Osteoblast (primary cell): ENCODE measurements at regions not wholly inside any gene's neighbourhood (a gene's known extent, or its start where the extent isn't known, plus 50 kb on each side); places are given as distances from the start of the nearest gene placed in this dataset.
"Not testable (repeated sequence)": the region's sequence is repeated elsewhere in the genome, so short reads cannot be mapped to it uniquely, and the experiment has no call there.

Experiments used
- DNase-seq: peaks from one replicate; pipeline ENCODE4 v3.0.0; 2011; ENCODE audit warnings: low spot score, mixed read lengths; ENCODE audit not compliant: insufficient read length; ENCODE audit errors: missing footprints
- H2AFZ ChIP-seq: 2 replicates; pipeline ENCODE4 v1.6.0; 2011; ENCODE audit warnings: mild to moderate bottlenecking, low read length
- H3K27ac ChIP-seq: 2 replicates; pipeline ENCODE4 v1.5.1; 2011; ENCODE audit warnings: mild to moderate bottlenecking, low read depth, low read length, moderate library complexity
- H3K27me3 ChIP-seq: 2 replicates; pipeline ENCODE4 v1.6.0; 2012; ENCODE audit warnings: mild to moderate bottlenecking, control low read depth, inconsistent platforms, low read length, moderate library complexity; ENCODE audit not compliant: insufficient read depth
- H3K36me3 ChIP-seq: 2 replicates; pipeline ENCODE4 v1.5.1; 2011; ENCODE audit warnings: mild to moderate bottlenecking, low read length, control low read depth, moderate library complexity; ENCODE audit not compliant: insufficient read depth
- H3K4me1 ChIP-seq: 2 replicates; pipeline ENCODE4 v1.5.1; 2011; ENCODE audit warnings: mild to moderate bottlenecking, low read length, control low read depth, moderate library complexity; ENCODE audit not compliant: insufficient read depth
- H3K4me2 ChIP-seq: 2 replicates; pipeline ENCODE4 v1.6.0; 2011; ENCODE audit warnings: mild to moderate bottlenecking, low read length; ENCODE audit not compliant: insufficient read depth
- H3K4me3 ChIP-seq: fragments of 200-600 bp; sonication (generic); 3 replicates; pipeline ENCODE4 v1.5.1; 2012; ENCODE audit warnings: mild to moderate bottlenecking, low read length, inconsistent platforms; ENCODE audit not compliant: insufficient read depth
- H3K79me2 ChIP-seq: 2 replicates; pipeline ENCODE4 v1.6.0; 2012; ENCODE audit warnings: mild to moderate bottlenecking, low read length, control low read depth, inconsistent platforms; ENCODE audit not compliant: insufficient read depth
- H3K9me3 ChIP-seq: 2 replicates; pipeline ENCODE4 v1.5.1; 2011; ENCODE audit warnings: low read depth, low read length, control low read depth
- H4K20me1 ChIP-seq: 2 replicates; pipeline ENCODE4 v1.6.0; 2012; ENCODE audit warnings: mild to moderate bottlenecking, low read length, control low read depth; ENCODE audit not compliant: insufficient read depth
- TF ChIP-seq, protein P1 (sequence below): IDR thresholded peaks from 2 replicates; pipeline ENCODE4 v1.5.1; 2011; ENCODE audit warnings: mild to moderate bottlenecking, low read depth, low read length, moderate library complexity; ENCODE audit errors: extremely low read depth

DNA sequence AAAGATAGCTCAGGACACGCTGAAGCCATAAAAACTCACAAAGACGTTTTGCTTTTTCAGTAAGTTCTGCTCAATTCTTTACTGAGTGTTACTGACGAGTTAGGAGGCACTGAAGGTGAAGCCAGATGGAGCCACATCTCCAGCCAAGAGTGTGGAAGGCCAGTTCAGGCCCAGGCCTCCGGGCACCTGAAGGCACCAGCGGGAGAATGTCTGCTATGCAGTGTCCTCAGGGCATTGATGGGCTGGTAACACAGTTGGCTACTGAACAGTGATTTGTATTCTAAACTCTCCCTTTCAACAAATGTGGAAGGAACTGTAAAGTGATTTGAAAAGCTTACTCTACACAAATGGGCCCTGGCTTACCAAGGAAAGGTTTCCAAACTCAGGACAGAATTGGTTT lies 64.8 kb upstream of the SVIL start:
- Histone ChIP-seq H3K36me3 (no peaks in the 10 kb centered on the region), H3K27me3 (no peaks in the 10 kb centered on the region), H3K4me1 (peaks cover 2% of the 10 kb centered on the region), H3K9me3 (no peaks in the 10 kb centered on the region), H3K4me3 (no peak overlapping the region), H2AFZ (no peak overlapping the region), H3K27ac (no peak overlapping the region), H3K4me2 (no peak overlapping the region), H3K79me2 (no peaks in the 10 kb centered on the region), H4K20me1 (no peaks in the 10 kb centered on the region)
- TF ChIP-seq, protein P1, sequence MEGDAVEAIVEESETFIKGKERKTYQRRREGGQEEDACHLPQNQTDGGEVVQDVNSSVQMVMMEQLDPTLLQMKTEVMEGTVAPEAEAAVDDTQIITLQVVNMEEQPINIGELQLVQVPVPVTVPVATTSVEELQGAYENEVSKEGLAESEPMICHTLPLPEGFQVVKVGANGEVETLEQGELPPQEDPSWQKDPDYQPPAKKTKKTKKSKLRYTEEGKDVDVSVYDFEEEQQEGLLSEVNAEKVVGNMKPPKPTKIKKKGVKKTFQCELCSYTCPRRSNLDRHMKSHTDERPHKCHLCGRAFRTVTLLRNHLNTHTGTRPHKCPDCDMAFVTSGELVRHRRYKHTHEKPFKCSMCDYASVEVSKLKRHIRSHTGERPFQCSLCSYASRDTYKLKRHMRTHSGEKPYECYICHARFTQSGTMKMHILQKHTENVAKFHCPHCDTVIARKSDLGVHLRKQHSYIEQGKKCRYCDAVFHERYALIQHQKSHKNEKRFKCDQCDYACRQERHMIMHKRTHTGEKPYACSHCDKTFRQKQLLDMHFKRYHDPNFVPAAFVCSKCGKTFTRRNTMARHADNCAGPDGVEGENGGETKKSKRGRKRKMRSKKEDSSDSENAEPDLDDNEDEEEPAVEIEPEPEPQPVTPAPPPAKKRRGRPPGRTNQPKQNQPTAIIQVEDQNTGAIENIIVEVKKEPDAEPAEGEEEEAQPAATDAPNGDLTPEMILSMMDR: no peak
- no peak for DNase-seq

DNA sequence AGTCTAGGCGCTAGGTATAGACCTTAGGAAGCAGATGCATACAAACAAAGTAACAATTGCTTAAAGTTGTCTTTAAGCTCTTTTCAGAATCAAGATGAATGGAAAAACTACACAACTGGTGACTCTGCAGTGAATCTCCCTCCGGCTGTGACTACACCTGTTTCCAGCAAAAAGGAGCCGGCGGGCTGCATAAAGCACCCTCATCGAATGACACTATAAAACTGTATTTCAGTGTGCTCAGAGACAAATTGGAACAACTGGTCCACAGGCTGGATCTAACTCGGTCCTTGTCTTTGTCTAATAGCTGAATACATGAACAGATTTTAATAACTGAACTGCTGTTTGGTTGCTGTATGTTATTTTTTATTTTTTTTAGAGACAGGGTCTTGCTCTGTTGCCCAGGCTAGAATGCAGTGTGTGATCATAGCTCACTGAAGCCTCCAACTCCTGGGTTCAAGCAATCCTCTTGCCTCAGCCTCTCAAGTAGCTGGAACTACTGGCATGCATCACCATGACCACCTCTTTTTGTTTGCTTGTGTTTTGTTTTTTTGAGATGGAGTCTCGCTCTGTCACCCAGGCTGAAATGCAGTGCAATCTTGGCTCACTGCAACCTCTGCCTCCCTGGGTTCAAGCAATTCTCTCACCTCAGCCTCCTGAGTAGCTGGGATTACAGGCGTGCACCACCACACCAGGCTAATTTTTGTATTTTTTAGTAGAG lies 64.2 kb upstream of the SVIL start:
- H3K9me3 ChIP-seq: no peaks in the 10 kb centered on the region

DNA sequence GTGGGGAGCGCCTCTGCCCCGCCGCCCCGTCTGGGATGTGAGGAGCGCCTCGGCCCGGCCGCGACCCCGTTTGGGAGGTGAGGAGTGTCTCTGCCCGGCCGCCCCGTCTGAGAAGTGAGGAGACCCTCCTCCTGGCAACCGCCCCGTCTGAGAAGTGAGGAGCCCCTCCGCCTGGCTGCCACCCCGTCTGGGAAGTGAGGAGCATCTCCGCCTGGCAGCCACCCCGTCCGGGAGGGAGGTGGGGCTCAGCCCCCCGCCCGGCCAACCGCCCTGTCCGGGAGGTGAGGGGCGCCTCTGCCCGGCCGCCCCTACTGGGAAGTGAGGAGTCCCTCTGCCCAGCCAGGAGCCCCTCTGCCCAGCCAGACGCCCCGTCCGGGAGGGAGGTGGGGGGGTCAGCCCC lies 61.8 kb upstream of the SVIL start:
- not testable (repeated sequence) for H2AFZ ChIP-seq, H3K27me3 ChIP-seq, H3K4me3 ChIP-seq, H4K20me1 ChIP-seq, H3K4me2 ChIP-seq, H3K9me3 ChIP-seq, H3K27ac ChIP-seq, DNase-seq, H3K79me2 ChIP-seq, H3K4me1 ChIP-seq, H3K36me3 ChIP-seq

More for the DNA sequence above, 64.2 kb upstream of the SVIL start:
- Histone ChIP-seq H3K36me3 (no peaks in the 10 kb centered on the region), H3K4me2 (no peak overlapping the region), H3K4me1 (peaks cover 2% of the 10 kb centered on the region), H2AFZ (no peak overlapping the region), H3K4me3 (no peak overlapping the region), H3K27me3 (no peaks in the 10 kb centered on the region), H4K20me1 (peaks cover under 1% of the 10 kb centered on the region), H3K27ac (no peak overlapping the region), H3K79me2 (no peaks in the 10 kb centered on the region)
- DNase-seq: no peak
- TF ChIP-seq, protein P1: no peak

DNA sequence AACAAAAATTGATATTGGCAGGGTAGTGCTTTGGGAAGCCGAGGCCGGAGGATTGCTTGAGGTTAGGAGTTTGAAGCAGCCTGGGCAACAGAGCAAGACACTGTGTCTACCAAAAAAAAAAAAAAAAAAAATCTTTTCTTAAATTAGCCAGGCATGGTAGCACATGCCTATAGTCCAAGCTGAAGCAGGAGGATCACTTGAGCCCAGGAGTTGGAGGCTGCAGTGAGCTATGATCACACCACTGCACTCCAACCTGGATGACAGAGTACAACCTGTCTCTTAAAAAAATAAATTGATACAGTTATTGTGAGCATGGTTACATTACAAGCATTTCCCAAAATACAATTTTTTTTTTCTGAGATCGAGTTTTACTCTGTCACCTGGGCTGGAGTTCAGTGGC lies 59.4 kb upstream of the SVIL start:
- TF ChIP-seq, protein P1: no peak
- Histone ChIP-seq H3K4me1 (peaks cover 10% of the 10 kb centered on the region), H3K4me2 (no peak overlapping the region), H3K79me2 (peaks cover 2% of the 10 kb centered on the region), H4K20me1 (peaks cover 2% of the 10 kb centered on the region), H3K27me3 (no peaks in the 10 kb centered on the region), H3K36me3 (no peaks in the 10 kb centered on the region), H2AFZ (no peak overlapping the region), H3K9me3 (no peaks in the 10 kb centered on the region), H3K27ac (no peak overlapping the region), H3K4me3 (no peak overlapping the region)
- no peak for DNase-seq
